Subcutaneous abdominal adipose tissue (tissue), 5 donors: ENCODE measurements at regions not wholly inside any gene's neighbourhood (a gene's known extent, or its start where the extent isn't known, plus 50 kb on each side); places are given as distances from the start of the nearest gene placed in this dataset.
"Not testable (repeated sequence)": the region's sequence is repeated elsewhere in the genome, so short reads cannot be mapped to it uniquely, and the experiment has no call there.

ENCODE experiments used
- H3K27ac ChIP-seq: one replicate; pipeline ENCODE4 v1.7.0; 2013; ENCODE audit warnings: low read depth, mild to moderate bottlenecking, inconsistent platforms, low read length, moderate library complexity
- H3K27me3 ChIP-seq, 5 donors: one replicate each; pipeline ENCODE4 v1.7.0; 2013; ENCODE audit warnings: low read length in 5 of 5, inconsistent platforms in 1 of 5; ENCODE audit not compliant: control insufficient read depth in 5 of 5, insufficient read depth in 4 of 5
- H3K36me3 ChIP-seq, 5 donors: one replicate each; pipeline ENCODE4 v1.7.0; 2013; ENCODE audit warnings: low read length in 5 of 5; ENCODE audit not compliant: control insufficient read depth in 5 of 5, insufficient read depth in 5 of 5
- H3K4me1 ChIP-seq, 5 donors: one replicate each; pipeline ENCODE4 v1.7.0; 2013; ENCODE audit warnings: low read length in 5 of 5, mild to moderate bottlenecking in 3 of 5, moderate library complexity in 1 of 5; ENCODE audit not compliant: control insufficient read depth in 5 of 5, insufficient read depth in 5 of 5
- H3K4me3 ChIP-seq, 5 donors: one replicate each; pipeline ENCODE4 v1.7.0; 2013; ENCODE audit warnings: low read length in 5 of 5, low read depth in 1 of 5
- H3K9ac ChIP-seq, 5 donors: one replicate each; pipeline ENCODE4 v1.7.0; 2013; ENCODE audit warnings: low read length in 5 of 5, mild to moderate bottlenecking in 4 of 5, moderate library complexity in 3 of 5
- H3K9me3 ChIP-seq, 5 donors: one replicate each; pipeline ENCODE4 v1.7.0; 2013; ENCODE audit warnings: low read length in 5 of 5; ENCODE audit not compliant: control insufficient read depth in 5 of 5
- donor health status: healthy.
- donor health status: healthy.
- donor health status: healthy.
- donor health status: healthy.
- donor health status: healthy.

DNA sequence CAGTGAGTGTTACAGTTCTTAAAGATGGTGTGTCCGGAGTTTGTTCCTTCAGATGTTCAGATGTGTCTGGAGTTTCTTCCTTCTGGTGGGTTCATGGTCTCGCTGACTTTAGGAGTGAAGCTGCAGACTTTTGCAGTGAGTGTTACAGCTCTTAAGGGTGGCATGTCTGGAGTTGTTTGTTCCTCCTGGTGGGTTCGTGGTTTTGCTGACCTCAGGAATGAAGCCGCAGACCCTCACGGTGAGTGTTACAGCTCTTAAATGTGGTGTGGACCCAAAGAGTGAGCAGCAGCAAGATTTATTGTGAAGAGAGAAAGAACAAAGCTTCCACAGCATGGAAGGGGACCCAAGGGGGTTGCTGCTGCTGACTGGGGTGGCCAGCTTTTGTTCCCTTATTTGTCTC is 159.6 kb downstream of the POLR1F start:
- H3K27me3 ChIP-seq, H3K9me3 ChIP-seq, H3K4me3 ChIP-seq, H3K4me1 ChIP-seq, H3K27ac ChIP-seq, H3K36me3 ChIP-seq, H3K9ac ChIP-seq: not testable (repeated sequence)

DNA sequence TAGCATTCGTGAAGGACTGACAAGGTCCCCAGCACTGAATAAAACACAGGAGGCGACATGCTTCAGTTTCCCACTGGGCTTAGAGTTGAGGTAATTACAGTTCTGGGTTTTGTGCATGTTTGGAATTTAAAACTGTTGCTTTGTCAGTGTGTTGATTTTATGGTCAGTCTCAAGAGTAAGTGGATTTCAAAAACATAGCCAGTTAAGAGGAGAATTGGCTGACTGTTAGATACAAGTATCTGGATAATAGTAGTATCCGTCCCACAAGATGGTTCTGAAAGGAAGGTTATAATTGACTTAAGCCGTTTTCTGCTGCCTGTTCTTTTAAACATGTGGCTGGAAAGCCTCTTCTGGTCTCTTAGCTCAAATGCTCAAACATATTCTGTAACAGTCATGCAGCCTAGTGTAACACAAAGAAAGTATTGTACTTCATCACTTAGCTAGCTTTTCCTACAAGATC is 170.9 kb downstream of the POLR1F start:
- Histone ChIP-seq H3K9ac (no peak overlapping the region), H3K27ac (no peak overlapping the region), H3K4me1 (no peaks in the 10 kb centered on the region), H3K36me3 (no peaks in the 10 kb centered on the region), H3K4me3 (no peak overlapping the region), H3K27me3 (no peaks in the 10 kb centered on the region), H3K9me3 (peaks cover 0 to 2% (median 0%) of the 10 kb centered on the region in 5 donors)

DNA sequence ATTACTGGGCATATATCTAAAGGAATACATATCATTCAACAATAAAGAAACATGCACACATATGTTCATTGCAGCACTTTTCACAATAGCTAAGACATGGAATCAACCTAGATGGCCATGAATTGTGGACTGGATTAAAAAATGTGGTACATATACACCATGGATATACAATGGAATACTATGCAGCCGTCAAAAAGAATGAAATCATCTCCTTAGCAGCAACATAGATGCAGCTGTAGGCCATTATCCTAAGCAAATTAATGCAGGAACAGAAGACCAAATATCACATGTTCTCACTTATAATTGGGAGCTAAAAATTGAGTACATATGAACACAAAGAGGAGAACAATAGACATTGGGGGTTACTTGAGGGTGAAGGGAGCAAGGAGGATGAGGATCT is 175.6 kb downstream of the POLR1F start:
- Histone ChIP-seq H3K36me3 (no peaks in the 10 kb centered on the region), H3K4me3 (no peak overlapping the region), H3K9ac (no peak overlapping the region), H3K9me3 (peaks cover 0 to 2% (median 0%) of the 10 kb centered on the region in 5 donors), H3K4me1 (peaks cover 0 to 7% (median 0%) of the 10 kb centered on the region in 5 donors), H3K27me3 (no peaks in the 10 kb centered on the region), H3K27ac (no peak overlapping the region)

DNA sequence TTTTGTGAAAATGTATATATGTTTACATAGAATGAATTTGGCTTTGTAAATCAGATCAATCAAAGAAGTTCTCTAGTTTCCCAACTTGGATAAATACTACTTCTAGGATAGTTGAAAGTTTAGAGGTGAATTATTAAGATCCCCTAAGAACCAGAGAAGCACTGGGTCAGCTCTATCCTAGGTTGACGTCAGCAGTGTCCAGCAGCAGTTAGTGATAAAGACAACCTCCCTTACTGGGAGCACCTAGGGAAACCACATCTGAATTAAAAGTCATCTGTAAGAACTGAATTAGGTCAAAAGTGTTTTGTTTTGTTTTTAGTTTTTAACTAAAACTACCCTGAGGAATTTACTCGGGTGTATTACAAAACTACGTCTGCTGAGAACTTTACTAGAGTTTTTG is 178.0 kb downstream of the POLR1F start:
- H3K4me1 ChIP-seq: peaks cover 0 to 7% (median 0%) of the 10 kb centered on the region in 5 donors
- no peak overlapping the region for H3K9ac ChIP-seq
- H3K27ac ChIP-seq: no peak overlapping the region
- no peak overlapping the region for H3K4me3 ChIP-seq
- no peaks in the 10 kb centered on the region for H3K27me3 ChIP-seq
- H3K9me3 ChIP-seq: peaks cover 0 to 2% (median 0%) of the 10 kb centered on the region in 5 donors
- H3K36me3 ChIP-seq: no peaks in the 10 kb centered on the region

DNA sequence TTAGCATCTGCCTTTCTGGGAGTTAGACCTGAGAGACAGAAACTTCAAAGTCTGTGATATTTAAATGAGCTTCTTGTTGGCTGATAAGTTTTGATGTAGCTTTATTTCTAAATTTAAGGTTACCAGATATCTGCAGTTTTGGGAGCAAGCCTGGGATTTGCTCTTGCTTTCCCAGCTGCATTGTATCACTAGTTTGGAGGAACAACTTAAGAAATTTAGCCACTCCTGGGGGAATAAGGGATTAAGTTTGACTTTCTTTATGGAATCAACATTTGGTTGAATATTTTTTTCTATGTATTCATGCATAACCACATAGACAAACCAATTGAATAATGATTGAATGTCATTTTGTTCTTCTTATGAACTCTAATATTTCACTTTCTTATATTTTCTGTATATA is 178.6 kb downstream of the POLR1F start:
- no peak overlapping the region for H3K27ac ChIP-seq
- H3K9me3 ChIP-seq: peaks cover 0 to 2% (median 0%) of the 10 kb centered on the region in 5 donors
- H3K27me3 ChIP-seq: no peaks in the 10 kb centered on the region
- H3K4me1 ChIP-seq: peaks cover 0 to 7% (median 0%) of the 10 kb centered on the region in 5 donors
- H3K36me3 ChIP-seq: no peaks in the 10 kb centered on the region
- no peak overlapping the region for H3K9ac ChIP-seq
- H3K4me3 ChIP-seq: no peak overlapping the region

DNA sequence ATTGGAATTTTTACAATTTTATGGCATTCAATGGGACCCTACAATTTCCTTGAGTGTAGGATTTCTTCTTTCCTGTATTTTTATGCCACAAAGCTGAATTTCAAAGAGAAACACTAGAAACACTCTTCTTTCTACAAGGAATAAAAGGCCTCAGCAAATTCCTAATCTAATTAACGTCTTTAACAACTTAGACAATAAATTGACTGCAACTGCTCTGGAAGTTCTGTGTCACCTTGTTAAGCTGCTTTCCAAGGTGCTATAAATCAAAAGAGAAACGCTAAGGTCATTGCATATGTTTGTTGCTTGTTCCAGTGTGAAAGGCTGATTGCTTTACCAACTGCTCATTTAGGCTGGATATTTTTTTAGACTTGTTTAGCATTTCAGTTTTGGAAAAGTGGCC is 182.2 kb downstream of the POLR1F start:
- H3K4me3 ChIP-seq: no peak overlapping the region
- H3K27ac ChIP-seq: no peak overlapping the region
- no peak overlapping the region for H3K9ac ChIP-seq
- no peaks in the 10 kb centered on the region for H3K9me3 ChIP-seq
- H3K36me3 ChIP-seq: no peaks in the 10 kb centered on the region
- peaks cover 0 to 7% (median 0%) of the 10 kb centered on the region in 5 donors for H3K4me1 ChIP-seq
- no peaks in the 10 kb centered on the region for H3K27me3 ChIP-seq

DNA sequence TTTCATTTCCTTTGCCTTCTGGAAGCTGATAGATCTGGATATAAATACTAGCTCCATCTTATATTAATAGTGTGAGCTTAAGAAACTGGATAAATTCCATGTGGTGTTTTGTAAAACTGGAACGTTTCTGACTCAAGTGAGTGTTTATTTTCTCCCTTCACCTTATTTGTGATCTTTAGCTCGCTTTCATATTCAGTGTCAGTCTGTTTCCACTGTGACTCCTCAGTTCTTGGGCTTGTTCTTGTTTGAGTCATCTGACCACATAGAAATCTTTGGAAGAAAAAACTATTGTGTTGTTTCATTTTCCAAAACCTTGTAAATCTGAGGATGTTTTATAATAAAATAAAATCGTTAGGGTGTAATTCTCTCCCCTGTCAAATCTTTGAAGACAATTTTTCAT is 186.4 kb downstream of the POLR1F start:
- Histone ChIP-seq H3K9ac (no peak overlapping the region), H3K4me1 (no peaks in the 10 kb centered on the region), H3K36me3 (no peaks in the 10 kb centered on the region), H3K27ac (no peak overlapping the region), H3K4me3 (no peak overlapping the region), H3K9me3 (no peaks in the 10 kb centered on the region), H3K27me3 (no peaks in the 10 kb centered on the region)

DNA sequence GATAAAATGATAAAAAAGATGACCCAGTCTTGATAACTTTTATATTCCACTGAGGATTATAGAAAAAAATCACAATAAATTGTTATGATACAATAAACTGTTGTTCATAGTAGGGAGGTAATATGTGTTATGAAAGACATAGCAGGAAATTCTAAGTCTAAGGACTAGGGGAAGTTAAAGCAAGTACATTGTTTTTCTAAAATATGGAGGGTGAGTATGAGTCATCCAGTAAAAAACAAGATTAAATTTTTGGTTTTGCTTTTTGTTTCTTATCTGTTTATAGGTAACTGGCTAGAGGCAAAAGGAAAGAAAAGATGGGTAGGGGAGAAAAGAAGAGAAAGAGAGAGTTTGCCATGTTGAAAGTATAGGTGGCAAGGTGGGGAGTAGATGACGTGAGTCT is 188.4 kb downstream of the POLR1F start:
- Histone ChIP-seq H3K4me1 (no peaks in the 10 kb centered on the region), H3K36me3 (no peaks in the 10 kb centered on the region), H3K9ac (no peak overlapping the region), H3K4me3 (no peak overlapping the region), H3K27ac (no peak overlapping the region), H3K9me3 (no peaks in the 10 kb centered on the region), H3K27me3 (no peaks in the 10 kb centered on the region)

DNA sequence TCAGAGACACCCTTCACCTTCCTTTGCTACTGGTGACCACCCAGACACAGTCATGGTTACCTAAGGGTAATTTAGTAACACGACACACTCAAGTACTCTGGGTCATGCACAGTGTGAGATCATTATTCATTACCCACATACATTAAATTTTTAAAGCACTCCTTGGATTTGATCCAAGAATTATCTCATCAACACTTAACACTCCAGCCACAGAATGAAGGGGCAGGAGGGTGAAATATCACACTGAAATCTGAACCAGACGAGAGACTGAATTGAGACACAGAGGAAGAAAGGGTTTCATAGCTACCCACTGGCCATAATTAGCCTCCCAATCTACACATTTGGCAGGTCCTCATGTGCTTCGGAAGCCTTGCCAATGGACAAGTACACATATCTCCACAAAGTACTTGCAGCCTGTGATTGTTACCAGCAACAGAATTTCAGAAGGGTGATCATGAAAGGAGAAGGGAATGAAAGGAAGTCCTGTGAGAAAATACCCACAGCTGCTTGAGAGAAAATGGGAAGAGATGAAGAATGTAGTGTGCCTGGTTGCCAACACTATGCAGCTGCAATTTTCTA is 189.3 kb downstream of the POLR1F start:
- Histone ChIP-seq H3K36me3 (no peaks in the 10 kb centered on the region), H3K9ac (no peak overlapping the region), H3K27me3 (no peaks in the 10 kb centered on the region), H3K9me3 (no peaks in the 10 kb centered on the region), H3K4me3 (no peak overlapping the region), H3K4me1 (no peaks in the 10 kb centered on the region), H3K27ac (no peak overlapping the region)

DNA sequence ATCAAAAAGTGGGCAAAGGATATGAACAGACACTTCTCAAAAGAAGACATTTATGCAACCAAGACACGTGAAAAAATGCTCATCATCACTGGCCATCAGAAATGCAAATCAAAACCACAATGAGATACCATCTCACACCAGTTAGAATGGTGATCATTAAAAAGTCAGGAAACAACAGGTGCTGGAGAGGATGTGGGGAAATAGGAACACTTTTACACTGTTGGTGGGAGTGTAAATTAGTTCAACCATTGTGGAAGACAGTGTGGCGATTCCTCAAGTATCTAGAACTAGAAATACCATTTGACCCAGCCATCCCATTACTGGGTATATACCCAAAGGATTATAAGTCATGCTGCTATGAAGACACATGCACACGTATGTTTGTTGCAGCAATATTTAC is 191.3 kb downstream of the POLR1F start:
- not testable (repeated sequence) for H3K27me3 ChIP-seq

DNA sequence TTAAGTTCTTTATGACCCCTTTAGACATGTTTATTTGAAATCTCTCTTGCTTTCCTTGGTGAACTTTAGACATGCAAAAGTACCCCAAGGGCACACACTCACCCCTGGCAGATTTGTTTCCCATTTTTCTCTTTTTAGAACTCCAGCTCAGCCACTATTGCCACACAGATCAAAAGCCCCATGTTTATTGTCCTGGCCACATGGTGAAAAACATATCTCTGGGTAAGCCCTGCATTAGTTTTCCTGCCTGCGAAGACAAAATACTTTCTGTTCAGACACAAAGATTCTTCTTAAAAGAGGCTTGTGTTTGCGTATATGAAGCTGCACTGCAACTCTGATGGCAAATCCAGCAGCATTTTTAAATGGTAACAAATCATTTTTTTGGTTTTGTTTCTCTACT is 200.0 kb downstream of the POLR1F start:
- peaks cover 0 to 6% (median 0%) of the 10 kb centered on the region in 5 donors for H3K4me1 ChIP-seq
- H3K27ac ChIP-seq: no peak overlapping the region
- H3K9me3 ChIP-seq: no peaks in the 10 kb centered on the region
- no peaks in the 10 kb centered on the region for H3K27me3 ChIP-seq
- H3K9ac ChIP-seq: no peak overlapping the region
- no peak overlapping the region for H3K4me3 ChIP-seq
- no peaks in the 10 kb centered on the region for H3K36me3 ChIP-seq

More for the DNA sequence above, 191.3 kb downstream of the POLR1F start:
- H3K4me3 ChIP-seq, H3K27ac ChIP-seq, H3K4me1 ChIP-seq, H3K9me3 ChIP-seq, H3K36me3 ChIP-seq, H3K9ac ChIP-seq: not testable (repeated sequence)
